NCI-H1436 treated with DMSO at 0.1 percent for 48 hours (cell line): ENCODE measurements at regions not wholly inside any gene's neighbourhood (a gene's known extent, or its start where the extent isn't known, plus 50 kb on each side); places are given as distances from the start of the nearest gene placed in this dataset.
"Not testable (repeated sequence)": the region's sequence is repeated elsewhere in the genome, so short reads cannot be mapped to it uniquely, and the experiment has no call there.

Experiments
- DNase-seq: peaks from one replicate; lab custom pipeline; 2025; lab: John Stamatoyannopoulos, UW

DNA sequence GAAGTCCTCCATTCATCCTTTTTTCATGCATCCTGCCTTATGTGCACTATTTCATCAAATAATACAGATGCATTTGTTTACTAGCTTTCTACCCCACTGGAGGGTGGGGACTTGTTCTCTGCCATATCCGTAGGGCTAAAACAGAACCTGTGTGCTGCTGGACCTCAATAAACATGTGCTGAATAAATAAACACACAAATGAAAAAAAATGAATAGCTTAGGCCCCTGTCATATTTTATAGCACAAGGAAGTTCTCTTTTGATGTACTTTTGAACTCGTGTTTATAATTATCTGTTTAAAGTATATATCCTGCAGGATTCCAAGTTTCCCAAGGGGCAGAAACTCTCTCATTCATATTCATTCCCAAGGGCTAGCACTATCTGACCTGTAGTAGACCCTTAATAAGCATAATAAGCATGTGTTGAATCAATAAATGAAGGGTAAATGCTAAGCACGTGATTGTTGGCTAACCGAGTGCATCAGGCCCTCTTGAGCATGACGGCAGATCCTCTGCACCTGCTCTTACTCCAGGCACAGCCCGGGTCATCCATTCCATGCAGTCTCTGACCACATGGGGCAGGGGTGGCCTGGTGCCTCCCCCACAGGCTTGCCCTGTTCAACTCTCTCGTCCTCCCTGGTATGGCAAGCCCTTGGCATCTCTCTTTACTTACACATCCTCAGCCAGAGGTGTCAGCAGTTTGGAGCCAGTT, 474.1 kb upstream of the ZMIZ1 start:
- DNase-seq, result no peak

DNA sequence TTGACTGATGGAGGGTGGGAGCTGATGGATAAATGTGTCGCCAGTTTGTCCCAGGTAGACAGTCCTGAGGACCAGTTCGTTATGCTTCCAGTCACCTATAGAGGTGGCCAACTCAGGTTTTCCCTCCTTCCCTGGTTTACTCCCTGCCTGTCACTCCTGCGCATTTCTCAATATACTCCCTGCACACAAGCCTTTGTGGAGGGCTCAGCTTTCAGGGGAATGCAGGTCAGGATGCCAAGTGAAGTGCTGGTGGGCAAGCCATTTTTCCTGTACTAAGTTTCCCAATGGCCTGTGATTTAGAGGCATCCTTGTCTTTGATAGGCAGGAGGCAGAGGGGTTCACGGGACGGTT, 473.5 kb upstream of the ZMIZ1 start:
- no peak for DNase-seq

DNA sequence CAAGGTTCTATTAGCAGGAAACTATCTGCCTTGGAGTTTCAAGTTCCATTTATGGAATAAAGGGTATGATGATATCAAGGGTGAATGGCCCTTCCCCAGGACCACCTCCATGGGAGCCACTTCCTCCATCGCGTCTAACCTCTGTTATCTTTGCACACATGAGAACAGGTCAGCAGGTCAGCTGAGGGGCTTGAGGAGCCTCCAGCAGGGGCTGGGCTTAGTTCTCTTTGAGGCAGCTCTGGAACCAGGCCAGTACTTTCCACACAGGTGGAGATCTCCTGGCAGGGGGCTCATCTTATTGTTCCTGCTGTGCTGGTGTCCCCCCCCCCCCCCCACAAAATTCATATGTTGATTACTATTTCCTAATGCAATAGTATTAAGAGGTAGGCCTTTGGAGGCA, 472.2 kb upstream of the ZMIZ1 start:
- no peak for DNase-seq

DNA sequence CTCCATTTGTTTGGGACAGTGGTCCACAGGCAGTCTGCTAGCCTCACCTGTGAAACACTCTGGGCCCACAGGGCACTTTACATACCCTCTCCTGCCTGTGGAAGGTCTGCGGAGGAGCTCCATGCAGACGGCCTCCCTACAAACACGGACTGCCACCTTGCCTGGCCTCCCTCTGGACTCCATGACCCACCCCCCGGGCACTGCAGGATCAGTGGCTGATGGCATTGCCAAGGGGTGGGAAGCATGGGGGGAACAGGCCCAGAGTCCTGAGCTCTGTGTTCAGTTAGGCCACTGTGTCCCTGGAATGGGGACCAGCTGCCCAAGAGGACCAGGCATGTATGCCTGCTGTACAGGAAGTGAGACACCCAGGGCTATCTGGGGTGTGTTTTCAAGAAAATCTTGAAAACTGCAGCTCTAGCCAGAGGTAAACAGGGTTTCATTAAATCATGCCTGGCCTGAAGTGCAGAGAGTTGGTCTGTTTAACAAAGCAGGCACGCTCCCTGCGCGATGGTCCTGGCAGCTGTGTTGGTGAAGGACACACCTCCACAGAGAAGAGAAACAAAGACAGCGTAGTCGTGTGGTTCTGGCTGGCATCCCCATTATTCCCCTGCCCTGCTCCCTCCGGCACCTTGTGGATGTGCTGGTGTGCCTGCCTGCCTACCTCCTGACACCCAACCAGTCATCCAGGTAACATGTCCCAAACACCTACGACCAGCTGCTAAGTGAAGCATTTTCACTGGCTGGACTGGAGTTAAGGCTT, 470.8 kb upstream of the ZMIZ1 start:
- DNase-seq, result no peak

DNA sequence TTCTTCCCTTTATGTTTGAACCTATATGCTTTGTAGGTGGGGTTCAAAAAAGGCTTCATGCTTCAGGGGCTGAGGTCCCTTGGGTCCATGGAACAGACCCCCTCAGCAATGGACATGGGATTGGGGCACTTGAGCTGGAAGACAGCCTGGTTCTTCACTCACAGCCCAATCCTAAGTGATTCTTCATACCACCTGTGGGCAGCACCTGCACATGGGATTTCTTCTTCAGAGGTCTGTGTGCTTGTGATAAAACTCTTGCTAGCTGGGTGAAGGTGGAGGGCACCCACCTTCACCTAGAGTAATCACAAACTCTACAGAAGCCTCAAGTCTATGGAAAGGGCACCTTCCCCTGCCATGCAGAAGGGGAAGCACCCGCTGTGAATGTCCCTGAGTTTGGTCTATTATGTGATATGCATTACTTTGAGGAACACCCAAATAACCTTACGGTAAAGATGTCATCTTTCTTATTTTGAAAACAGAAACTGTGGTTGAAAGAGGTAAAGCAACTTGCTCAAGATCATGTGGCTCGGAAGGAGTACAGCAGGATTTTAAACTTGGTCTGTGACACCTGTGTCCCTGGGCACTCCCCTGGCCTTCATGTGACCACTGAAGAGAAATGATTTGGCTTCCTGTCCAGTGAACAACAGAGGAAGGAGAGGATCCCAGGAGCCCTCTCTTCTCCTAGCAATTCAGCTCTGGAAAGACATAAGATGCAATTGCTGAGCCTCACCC, 469.5 kb upstream of the ZMIZ1 start:
- no peak for DNase-seq

DNA sequence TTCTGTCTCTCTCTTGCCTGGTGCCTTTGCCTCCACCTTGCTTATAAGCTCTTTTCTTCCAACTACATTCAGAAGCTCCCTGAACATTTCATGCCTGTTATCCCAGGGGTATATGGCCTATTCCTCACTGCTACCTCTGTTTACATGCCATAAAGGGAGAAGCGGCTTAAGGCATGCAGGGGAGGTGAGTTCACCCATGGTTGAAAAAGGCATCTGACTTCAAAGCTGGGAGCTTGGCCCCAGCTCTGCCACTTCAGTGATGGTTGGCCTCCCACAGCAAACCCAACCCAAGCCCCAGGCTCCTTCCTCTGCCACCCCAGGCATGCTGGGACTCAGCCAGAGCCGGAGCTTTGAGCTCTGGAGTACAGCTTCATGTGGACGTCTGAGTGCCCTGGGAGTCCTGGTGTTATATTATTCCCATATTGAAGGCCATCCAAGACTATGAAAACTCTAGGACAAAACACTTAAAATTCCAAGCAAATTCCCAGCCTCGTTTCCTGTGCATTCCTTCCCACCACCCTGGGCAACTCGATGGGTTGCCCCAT, 468.6 kb upstream of the ZMIZ1 start:
- DNase-seq, result no peak

DNA sequence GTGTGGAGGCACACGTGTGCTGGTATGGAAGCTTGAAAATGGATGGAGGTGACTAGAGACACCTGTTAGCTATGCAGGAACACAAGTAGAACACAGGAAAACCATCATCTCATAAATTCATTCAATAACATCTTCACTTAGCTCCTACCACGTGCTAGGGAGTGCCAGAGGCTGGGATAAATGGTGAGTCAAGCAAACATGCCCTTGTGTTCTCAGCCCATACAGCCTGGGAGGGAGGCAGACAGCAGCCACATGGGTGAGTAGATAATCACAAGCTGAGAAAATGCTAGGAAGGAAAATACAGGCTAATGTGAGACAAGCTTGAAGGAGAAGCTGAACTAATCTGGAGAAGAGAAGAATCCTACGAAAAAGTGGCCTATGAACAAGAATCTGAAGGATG, 468.0 kb upstream of the ZMIZ1 start:
- DNase-seq, result no peak

DNA sequence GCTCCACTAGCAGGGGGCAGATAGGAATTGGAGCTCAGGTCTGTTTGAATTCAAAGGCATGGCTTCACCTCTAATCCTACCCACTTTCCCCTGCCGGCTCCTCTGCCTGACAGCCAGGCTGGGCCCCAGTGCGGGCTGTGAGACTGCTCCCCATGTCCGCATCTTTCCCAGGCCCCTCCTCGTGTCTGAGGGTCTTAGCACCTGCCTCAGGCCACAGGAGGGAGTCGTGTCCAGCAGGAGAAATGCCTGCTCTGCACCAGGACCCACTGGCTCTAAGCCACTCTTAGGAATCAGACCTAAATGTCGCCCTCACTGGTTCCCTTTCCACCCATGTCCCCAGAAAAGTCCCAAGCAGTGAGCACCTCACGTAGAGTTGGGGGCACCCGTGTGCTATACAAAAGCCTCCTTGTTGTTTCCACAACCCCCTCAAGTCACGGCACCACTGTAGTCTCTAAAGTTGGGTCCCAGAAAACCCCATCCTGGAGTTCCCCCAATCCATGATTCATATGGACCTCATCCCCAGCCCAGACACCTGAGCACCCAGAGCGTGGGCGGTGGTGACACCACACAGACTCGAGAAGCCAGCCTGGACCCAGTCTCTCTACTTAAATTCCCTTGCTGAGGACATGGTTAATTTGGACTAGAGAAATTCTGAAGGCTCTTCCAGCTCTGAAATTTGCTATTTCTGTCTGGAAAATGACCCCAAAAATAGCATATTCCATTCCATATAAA, 466.4 kb upstream of the ZMIZ1 start:
- DNase-seq, result no peak

DNA sequence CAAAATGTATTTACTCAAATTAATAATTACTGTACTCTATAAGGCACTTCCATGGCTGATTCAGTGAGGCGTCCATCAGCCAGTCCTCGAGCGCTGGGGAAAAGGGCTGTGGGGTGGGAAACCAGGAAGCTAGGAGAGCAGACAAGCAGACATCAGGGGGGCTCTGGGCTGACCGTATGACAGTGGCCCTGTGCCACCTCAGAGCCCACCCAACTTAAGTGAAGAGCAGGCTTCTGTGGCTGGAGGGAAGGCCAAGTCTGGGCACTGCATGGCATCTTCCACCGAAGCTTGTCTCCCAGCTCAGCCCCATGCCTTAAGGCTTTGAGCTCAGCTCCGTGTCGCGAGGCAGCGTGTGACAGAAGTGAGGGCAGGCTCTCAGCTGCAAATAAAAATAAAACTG, 464.5 kb upstream of the ZMIZ1 start:
- DNase-seq, result no peak

DNA sequence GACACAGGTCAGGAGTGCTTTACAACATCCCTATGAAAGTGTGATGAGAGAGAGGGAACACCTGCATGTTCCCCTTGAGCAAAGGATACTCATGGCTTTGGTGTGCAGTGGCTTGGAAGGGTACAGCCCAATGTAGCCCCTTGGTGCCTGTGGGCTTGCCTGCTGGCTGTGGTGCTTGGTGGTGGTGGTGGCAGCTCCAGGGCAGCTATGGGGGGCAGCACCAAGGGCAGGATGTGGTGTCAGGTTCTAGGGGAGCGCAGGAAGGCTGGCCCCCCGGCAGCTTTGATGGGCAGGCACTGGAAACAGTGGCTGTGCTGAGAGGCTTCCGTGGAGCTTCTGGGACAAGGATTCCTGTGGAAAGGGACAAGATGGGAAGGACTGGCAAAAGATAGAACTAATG, 464.0 kb upstream of the ZMIZ1 start:
- no peak for DNase-seq

DNA sequence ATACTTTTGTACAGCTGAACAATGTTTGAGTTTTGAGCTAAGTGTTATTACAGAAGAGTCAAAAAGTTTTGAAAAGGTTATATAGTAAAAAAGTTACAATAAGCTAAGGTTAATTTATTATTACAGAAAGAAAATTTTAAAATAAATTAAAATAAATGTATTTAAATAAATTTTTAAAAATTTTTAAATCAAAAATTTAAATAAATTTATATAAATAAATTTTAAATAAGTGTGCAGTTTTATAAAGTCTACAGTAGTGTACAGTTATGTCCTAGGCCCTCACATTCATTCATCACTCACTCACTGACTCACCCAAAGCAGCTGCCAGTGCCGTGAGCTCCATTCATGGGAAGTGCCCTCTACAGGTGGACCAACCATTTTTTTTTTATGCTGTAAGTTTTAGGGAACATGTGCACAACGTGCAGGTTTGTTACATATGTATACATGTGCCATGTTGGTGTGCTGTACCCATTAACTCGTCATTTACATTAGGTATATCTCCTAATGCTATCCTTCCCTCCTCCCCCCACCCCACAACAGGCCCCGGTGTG, 462.9 kb upstream of the ZMIZ1 start:
- no peak for DNase-seq

DNA sequence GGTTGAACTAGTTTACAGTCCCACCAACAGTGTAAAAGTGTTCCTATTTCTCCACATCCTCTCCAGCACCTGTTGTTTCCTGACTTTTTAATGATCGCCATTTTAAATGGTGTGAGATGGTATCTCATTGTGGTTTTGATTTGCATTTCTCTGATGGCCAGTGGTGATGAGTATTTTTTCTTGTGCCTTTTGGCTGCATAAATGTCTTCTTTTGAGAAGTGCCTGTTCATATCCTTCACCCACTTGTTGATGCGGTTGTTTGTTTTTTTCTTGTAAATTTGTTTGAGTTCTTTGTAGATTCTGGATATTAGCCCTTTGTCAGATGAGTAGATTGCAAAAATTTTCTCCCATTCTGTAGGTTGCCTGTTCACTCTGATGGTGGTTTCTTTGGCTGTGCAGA, 462.0 kb upstream of the ZMIZ1 start:
- not testable (repeated sequence) for DNase-seq

DNA sequence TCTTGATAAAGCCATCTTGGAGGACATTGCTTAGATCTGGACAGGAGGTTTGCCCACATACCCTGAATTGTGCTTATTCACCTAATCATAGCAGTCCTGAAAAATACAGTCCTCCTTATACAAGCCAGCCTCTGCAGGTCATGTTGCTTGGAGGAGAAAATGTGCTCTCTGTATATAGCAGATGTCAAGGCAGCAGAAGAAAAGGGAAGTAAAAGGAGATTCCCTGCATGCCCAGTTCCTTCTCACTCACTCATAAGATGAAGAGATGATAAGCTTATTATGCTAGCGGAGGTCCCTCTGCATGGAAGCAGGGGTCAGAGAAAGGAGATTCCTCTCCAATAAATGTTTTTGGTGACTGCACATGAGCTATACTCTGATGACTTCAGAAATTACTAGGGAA, 458.8 kb upstream of the ZMIZ1 start:
- no peak for DNase-seq

DNA sequence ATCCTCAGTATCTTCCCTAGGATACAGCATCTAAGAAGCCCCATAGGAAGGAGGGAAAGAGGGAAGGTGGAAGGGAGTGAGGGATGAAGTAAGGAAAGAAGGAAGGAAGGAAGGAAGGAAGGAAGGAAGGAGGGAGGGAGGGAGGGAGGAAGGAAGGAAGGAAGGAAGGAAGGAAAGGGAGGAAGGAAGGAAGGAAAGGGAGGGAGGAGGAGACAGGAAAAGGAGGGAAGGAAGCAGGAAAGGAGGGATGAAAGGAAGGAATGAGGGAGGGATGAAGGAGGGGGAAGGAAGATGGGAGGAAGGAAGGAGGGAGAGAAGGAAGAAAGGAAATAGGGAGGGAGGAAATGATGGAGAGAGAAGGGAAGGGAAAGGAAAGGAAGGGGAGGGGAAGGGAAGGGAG, 455.6 kb upstream of the ZMIZ1 start:
- no peak for DNase-seq

DNA sequence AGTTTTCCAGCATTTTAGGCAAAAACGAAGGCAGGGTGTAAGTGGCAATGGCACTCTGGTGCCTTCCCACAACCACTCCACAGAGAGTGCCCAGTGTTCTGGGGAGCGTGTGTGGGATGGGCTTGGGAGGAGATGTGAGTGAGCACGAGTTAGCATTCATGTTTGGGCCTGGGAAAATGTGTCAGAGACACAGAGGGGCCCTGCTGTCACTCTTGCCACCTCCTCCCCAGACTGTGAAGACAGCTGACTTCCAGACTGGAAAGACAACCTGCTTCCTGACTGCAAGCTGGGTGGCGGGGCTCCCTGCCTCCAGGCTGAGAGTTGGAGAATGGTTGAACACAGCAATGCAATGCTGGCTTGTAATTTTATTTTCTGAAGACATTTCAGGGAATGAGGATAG, 454.5 kb upstream of the ZMIZ1 start:
- DNase-seq, result no peak

DNA sequence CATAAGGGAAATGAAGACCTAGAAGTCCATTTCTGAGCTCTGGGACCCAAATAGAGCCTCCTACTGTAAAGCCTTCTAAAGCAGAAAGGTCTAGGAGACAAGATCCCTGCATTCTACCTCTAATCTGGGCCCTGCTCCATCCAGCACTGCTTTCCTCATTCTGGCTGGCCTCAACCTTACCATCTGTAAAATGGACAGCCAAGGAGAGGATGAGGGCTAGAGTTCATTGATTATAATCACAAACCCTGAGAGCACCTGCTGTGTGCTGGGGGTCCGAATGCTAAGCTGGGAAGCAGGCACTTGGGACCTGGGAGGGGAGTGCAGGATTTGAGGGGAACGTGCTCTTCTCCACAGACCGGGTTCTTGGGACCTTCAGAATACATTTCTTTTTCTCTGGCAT, 454.0 kb upstream of the ZMIZ1 start:
- no peak for DNase-seq

DNA sequence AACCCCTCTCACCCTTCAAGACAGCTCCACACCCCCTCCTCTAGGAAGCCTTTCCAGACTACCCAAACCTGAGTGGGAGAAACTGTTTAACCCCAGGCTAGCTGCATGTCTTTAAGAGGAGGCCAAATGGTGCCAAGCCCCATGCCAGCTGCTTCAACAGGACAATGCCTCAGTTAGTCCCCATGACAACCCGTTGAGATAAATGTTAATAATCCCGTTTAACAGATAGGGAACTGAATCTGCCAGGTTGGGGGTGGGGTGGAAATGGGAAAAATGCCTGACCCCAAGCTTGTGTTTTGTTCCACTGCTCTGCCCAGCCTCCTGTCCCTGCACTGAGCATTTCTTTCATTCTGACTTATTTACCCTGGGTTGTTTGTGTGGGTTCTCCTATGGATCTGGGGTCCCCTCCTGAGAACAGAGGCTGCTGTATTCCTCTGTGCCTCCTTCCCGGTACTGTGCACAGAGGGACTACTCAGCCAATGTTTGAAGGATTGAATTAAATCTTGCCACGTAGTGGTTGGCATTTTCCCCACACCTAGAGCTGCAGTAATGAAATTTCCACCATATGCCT, 452.6 kb upstream of the ZMIZ1 start:
- DNase-seq, result no peak

DNA sequence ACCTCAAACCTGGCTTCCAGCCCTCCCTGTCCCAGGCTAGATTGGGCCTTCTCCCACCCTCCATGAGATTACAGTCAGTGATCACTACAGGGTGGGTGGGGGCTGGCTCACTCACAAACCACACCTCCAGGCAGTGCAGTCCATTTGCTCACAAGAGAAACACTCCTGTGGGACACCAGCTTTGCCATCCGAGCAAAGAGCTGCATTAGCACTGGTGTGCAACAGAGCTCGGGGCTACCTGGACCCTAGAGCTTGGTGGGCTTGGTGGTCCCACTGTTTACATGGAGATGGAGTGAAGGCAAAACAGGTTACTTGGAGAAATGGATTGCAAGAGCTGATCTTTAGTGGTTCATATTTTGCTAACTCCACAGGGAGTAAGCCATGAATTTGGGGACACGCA, 451.7 kb upstream of the ZMIZ1 start:
- DNase-seq, result no peak

DNA sequence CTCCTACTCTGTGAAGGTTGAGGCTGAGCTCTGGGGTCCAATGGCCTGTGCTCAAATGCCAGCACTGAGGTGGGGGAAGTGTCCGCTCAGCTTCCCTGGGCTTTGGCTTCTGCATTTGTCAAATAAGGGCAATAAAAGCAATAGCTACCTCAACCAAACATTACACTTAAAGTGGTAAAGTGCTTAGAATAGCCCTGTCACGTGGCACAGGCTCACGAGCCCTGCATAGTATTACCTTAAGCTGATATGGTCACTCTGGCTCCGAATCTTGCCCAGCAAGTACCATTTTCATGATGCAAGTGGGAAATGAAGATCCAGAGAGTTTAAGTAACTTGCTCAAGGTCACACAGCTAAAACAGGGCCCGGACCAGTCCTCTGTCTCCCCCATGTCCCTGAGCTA, 451.1 kb upstream of the ZMIZ1 start:
- DNase-seq, result no peak

DNA sequence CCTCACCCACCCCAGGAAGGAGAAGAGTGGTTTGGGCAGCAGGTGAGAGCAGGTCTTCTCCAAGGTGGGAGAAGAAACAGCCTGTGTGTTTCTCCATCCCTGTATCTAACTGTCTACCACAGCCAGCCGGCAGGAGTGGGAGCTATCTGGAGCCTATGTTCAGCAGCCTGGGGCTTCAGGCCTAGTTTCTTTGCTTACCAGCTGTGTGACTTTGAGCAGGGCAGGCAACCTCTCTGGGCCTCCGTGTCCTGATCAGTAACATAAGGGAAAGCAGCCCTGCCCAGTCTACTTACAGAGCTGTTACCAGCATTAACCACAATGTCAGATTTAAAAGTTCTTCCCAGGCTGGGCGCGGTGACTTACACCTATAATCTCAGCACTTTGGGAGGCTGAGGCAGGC, 450.7 kb upstream of the ZMIZ1 start:
- no peak for DNase-seq

DNA sequence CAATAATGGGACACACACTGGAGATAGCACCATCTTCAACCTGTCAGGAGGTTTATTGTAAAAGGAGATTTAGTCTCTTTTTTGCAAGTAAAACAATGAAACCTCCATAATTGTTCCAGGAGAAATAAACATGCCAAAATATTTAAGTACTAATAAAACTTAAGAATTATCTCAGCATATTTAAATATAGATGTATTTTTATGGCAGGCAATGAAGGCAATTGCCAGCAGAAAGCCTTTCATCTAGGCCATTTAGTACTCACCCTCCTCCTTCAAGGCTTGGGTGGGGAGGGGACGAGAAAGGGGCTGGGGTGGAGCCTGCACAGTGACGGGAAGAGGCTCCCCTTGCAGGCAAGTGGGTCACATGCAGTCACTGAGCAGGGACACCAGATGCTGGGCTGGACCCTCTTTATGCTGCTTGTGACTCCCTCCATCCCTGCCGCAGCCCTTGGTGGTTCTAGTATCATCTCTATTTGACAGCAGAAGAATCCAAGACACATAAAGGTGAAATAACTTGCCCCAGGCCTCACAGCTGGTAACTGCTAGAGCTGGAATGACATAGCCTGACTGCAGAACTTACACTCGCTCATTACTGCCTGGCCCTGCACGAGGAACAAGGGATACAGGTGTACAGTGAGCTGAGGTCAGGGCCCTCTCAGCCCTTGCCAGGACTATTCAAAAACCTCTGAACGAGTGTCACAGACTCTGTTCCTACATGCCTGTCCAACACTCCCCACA, 449.5 kb upstream of the ZMIZ1 start:
- no peak for DNase-seq
